ENCODE measurements at regions not wholly inside any gene's neighbourhood (a gene's known extent, or its start where the extent isn't known, plus 50 kb on each side); places are given as distances from the start of the nearest gene placed in this dataset.

GRCh38 chr1:198935306-198935921 is 296.6 kb downstream of the PTPRC start:
- Histone ChIP-seq H3K36me3 (ENCODE audit: insufficient read depth, low read length, poor library complexity, severe bottlenecking) (peaks cover 7% of the 10 kb centered on the region), H3K4me1 (ENCODE audit: insufficient read depth, low read length, poor library complexity, severe bottlenecking) (peaks cover 30% of the 10 kb centered on the region), H3K27ac (ENCODE audit: low read depth, low read length, poor library complexity, severe bottlenecking) (peak overlapping the region; percentile 94), H3K27me3 (replicated peaks; ENCODE audit: insufficient read depth, low read depth, low read length, poor library complexity) (no peaks in the 10 kb centered on the region), H3K4me3 (ENCODE audit: low read depth, low read length, poor library complexity, severe bottlenecking) (peak overlapping the region; percentile 68), H3K9me3 (ENCODE audit: low read depth, low read length, poor library complexity, severe bottlenecking) (no peaks in the 10 kb centered on the region)
- ChIA-PET POLR2A (ENCODE audit: low non-redundant PET) (interaction anchor here (0.6 kb wide), 1 partner anchor 162 kb away, joined by 3 read pairs; no protein-coding TSS in a partner anchor), CTCF (no interaction called here)
- BruUV-seq (replicated peaks), result no TSS peak
- intact Hi-C loops (cut with micrococcal nuclease; ENCODE audit: unreplicated experiment), result loop anchor here (1.0 to 5.0 kb wide), 3 partner anchors 177 to 377 kb away; no protein-coding TSS in a partner anchor
- peak; percentile 97 for DNase-seq (ENCODE audit: low spot score)
- TF ChIP-seq CTCF (conservative IDR thresholded peaks at IDR 0.05; ENCODE audit: low read depth, low read length) (no peak), EZH2 (IDR thresholded peaks at IDR 0.05; ENCODE audit: borderline replicate concordance, low read depth, low read length, poor library complexity, severe bottlenecking) (no peak)

GRCh38 chr1:198936371-198937083 is 297.7 kb downstream of the PTPRC start:
- intact Hi-C loops (cut with micrococcal nuclease; ENCODE audit: unreplicated experiment), result loop anchor here (2.0 to 5.0 kb wide), 4 partner anchors 34 to 526 kb away; no protein-coding TSS in a partner anchor
- Histone ChIP-seq H3K4me3 (ENCODE audit: low read depth, low read length, poor library complexity, severe bottlenecking) (peak overlapping the region; percentile 68), H3K9me3 (ENCODE audit: low read depth, low read length, poor library complexity, severe bottlenecking) (no peaks in the 10 kb centered on the region), H3K27ac (ENCODE audit: low read depth, low read length, poor library complexity, severe bottlenecking) (peak overlapping the region; percentile 94), H3K27me3 (replicated peaks; ENCODE audit: insufficient read depth, low read depth, low read length, poor library complexity) (no peaks in the 10 kb centered on the region), H3K4me1 (ENCODE audit: insufficient read depth, low read length, poor library complexity, severe bottlenecking) (peaks cover 19% of the 10 kb centered on the region), H3K36me3 (ENCODE audit: insufficient read depth, low read length, poor library complexity, severe bottlenecking) (peaks cover 7% of the 10 kb centered on the region)
- DNase-seq (ENCODE audit: low spot score), result peak; percentile 48
- BruUV-seq (replicated peaks), result TSS peak; percentile 67
- ChIA-PET CTCF (interaction anchor here (1.0 kb wide), 1 partner anchor 176 kb away, joined by 3 read pairs; no protein-coding TSS in a partner anchor), POLR2A (ENCODE audit: low non-redundant PET) (interaction anchor here (0.6 to 0.7 kb wide), 2 partner anchors 14 to 347 kb away, joined by 3 to 5 read pairs; no protein-coding TSS in a partner anchor)
- TF ChIP-seq EZH2 (IDR thresholded peaks at IDR 0.05; ENCODE audit: borderline replicate concordance, low read depth, low read length, poor library complexity, severe bottlenecking) (no peak), CTCF (conservative IDR thresholded peaks at IDR 0.05; ENCODE audit: low read depth, low read length) (no peak)

GRCh38 chr1:198937231-198938031 is 298.6 kb downstream of the PTPRC start:
- Histone ChIP-seq H3K36me3 (ENCODE audit: insufficient read depth, low read length, poor library complexity, severe bottlenecking) (peaks cover 7% of the 10 kb centered on the region), H3K27ac (ENCODE audit: low read depth, low read length, poor library complexity, severe bottlenecking) (peak overlapping the region; percentile 94), H3K4me1 (ENCODE audit: insufficient read depth, low read length, poor library complexity, severe bottlenecking) (peaks cover 10% of the 10 kb centered on the region), H3K4me3 (ENCODE audit: low read depth, low read length, poor library complexity, severe bottlenecking) (peak overlapping the region; percentile 68), H3K9me3 (ENCODE audit: low read depth, low read length, poor library complexity, severe bottlenecking) (no peaks in the 10 kb centered on the region), H3K27me3 (replicated peaks; ENCODE audit: insufficient read depth, low read depth, low read length, poor library complexity) (no peaks in the 10 kb centered on the region)
- BruUV-seq (replicated peaks), result TSS peak; percentile 71
- POLR2A ChIA-PET (ENCODE audit: low non-redundant PET), result interaction anchor here (0.6 to 0.7 kb wide), 4 partner anchors 15 to 161 kb away, joined by 3 to 4 read pairs (median 4); no protein-coding TSS in a partner anchor
- intact Hi-C loops (cut with micrococcal nuclease; ENCODE audit: unreplicated experiment), result loop anchor here (2.0 to 5.0 kb wide), 4 partner anchors 35 to 525 kb away; no protein-coding TSS in a partner anchor
- CTCF ChIA-PET, result interaction anchor here (1.0 kb wide), 1 partner anchor 175 kb away, joined by 3 read pairs; no protein-coding TSS in a partner anchor
- peak; percentile 98 for DNase-seq (ENCODE audit: low spot score)
- TF ChIP-seq EZH2 (IDR thresholded peaks at IDR 0.05; ENCODE audit: borderline replicate concordance, low read depth, low read length, poor library complexity, severe bottlenecking) (no peak), CTCF (conservative IDR thresholded peaks at IDR 0.05; ENCODE audit: low read depth, low read length) (no peak)

Measured in A673 (cell line).